ENCODE measurements at regions not wholly inside any gene's neighbourhood (a gene's known extent, or its start where the extent isn't known, plus 50 kb on each side); places are given as distances from the start of the nearest gene placed in this dataset.

DNA sequence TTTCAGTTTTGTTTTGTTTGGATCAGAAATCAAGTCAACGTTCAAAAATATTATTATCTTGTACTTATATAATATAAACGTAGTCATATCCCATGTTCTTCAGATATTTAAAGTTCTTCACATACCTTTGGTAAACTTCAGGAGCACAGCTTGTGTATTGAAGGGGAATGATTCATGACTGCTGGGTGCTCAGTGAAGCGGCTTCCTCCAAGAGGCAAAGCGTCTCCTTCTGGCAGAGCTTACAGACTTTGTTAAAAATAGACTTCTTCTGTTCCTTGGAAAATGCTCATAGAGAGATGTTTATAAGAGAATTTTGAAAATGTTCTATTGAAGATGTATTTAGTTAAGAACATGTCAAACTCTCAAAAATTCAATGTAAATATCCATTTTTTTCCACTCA is 155.6 kb upstream of the CNTNAP4 start:
- TF ChIP-seq GATA2 (IDR thresholded peaks at IDR 0.05; ENCODE audit: low read depth, low read length) (no peak), GATA3 (IDR thresholded peaks at IDR 0.05; ENCODE audit: low read depth, low read length) (no peak)
